ENCODE measurements at regions not wholly inside any gene's neighbourhood (a gene's known extent, or its start where the extent isn't known, plus 50 kb on each side); places are given as distances from the start of the nearest gene placed in this dataset.

DNA sequence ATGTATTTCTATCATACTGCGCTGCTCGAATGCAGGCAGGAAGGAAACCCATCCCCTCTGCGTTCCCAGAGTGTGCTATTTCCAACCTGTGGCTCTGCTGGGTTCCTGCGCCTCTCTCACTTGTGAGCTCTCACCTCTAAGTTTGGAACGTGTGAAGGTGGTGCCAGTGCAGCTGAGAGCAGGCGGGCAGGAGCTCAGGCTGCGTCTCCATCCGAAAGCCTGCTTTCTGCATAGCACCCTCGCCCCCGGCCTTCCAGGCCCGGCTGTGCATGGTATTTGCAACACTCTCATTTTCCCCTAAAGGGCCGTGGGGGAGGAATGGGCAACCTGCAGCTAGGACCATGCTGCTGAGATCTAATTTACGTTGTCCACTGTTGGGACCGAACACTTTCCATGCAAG is 288.0 kb upstream of the TSHZ2 start:
- no TSS peak for BruUV-seq (replicated peaks)
- H3K4me1 ChIP-seq (ENCODE audit: control insufficient read depth in 1 of 2, insufficient read depth in 2 of 2, low read length in 2 of 2) = no peaks in the 10 kb centered on the region
- no peak overlapping the region for H3K4me2 ChIP-seq (ENCODE audit: low read length)
- H3K36me3 ChIP-seq (ENCODE audit: control insufficient read depth in 1 of 2, insufficient read depth in 2 of 2, low read length in 2 of 2) = no peaks in the 10 kb centered on the region
- H2AFZ ChIP-seq (ENCODE audit: low read depth, low read length, poor library complexity, severe bottlenecking) = no peak overlapping the region
- no peak for TF ChIP-seq REST (IDR thresholded peaks at IDR 0.05; ENCODE audit: low read depth)
- TF ChIP-seq SIN3A (IDR thresholded peaks at IDR 0.05; ENCODE audit: low read depth) = no peak
- intact Hi-C loops (cut with micrococcal nuclease) = no loop called here
- no peaks in the 10 kb centered on the region for H4K20me1 ChIP-seq (ENCODE audit: insufficient read depth)
- POLR2A ChIA-PET = no interaction called here
- peaks cover 0 to 5% of the 10 kb centered on the region in 2 experiments; a peak in 2 of 4 replicates for H3K9me3 ChIP-seq (ENCODE audit: control insufficient read depth in 1 of 2, insufficient read depth in 1 of 2, low read depth in 1 of 2, low read length in 2 of 2)
- H3K4me3 ChIP-seq (replicated peaks in 1 of 2; ENCODE audit: low read depth in 1 of 2, low read length in 2 of 2) = no peak overlapping the region
- H3K27me3 ChIP-seq (ENCODE audit: insufficient read depth, low read length) = no peaks in the 10 kb centered on the region
- no peaks in the 10 kb centered on the region for H3K9me2 ChIP-seq (ENCODE audit: insufficient read depth)
- no peaks in the 10 kb centered on the region for H3K79me2 ChIP-seq (ENCODE audit: insufficient read depth, low read length)
- DNase-seq (ENCODE audit: low read depth, low spot score) = no peak
- RAD21 ChIA-PET (ENCODE audit: low non-redundant PET in 1 of 2, low total read pairs in 2 of 2, uncharacterized antibody in 2 of 2, unreplicated experiment in 2 of 2) = no interaction called here
- ATAC-seq = no peak
- CTCF ChIA-PET = no interaction called here
- no peak overlapping the region for H3K9ac ChIP-seq (ENCODE audit: low read length)
- H3K27ac ChIP-seq (ENCODE audit: low read depth, low read length) = no peak overlapping the region

GRCh38 chr20:52683761-52684160 is 288.4 kb upstream of the TSHZ2 start:
- Histone ChIP-seq H3K4me2 (ENCODE audit: low read length) (no peak overlapping the region), H4K20me1 (ENCODE audit: insufficient read depth) (no peaks in the 10 kb centered on the region), H3K9me2 (ENCODE audit: insufficient read depth) (no peaks in the 10 kb centered on the region), H2AFZ (ENCODE audit: low read depth, low read length, poor library complexity, severe bottlenecking) (no peak overlapping the region), H3K27me3 (ENCODE audit: insufficient read depth, low read length) (no peaks in the 10 kb centered on the region), H3K4me1 (ENCODE audit: control insufficient read depth in 1 of 2, insufficient read depth in 2 of 2, low read length in 2 of 2) (no peaks in the 10 kb centered on the region), H3K4me3 (replicated peaks in 1 of 2; ENCODE audit: low read depth in 1 of 2, low read length in 2 of 2) (no peak overlapping the region), H3K79me2 (ENCODE audit: insufficient read depth, low read length) (no peaks in the 10 kb centered on the region), H3K27ac (ENCODE audit: low read depth, low read length) (no peak overlapping the region), H3K36me3 (ENCODE audit: control insufficient read depth in 1 of 2, insufficient read depth in 2 of 2, low read length in 2 of 2) (no peaks in the 10 kb centered on the region), H3K9me3 (ENCODE audit: control insufficient read depth in 1 of 2, insufficient read depth in 1 of 2, low read depth in 1 of 2, low read length in 2 of 2) (peaks cover 0 to 5% of the 10 kb centered on the region in 2 experiments; a peak in 2 of 4 replicates), H3K9ac (ENCODE audit: low read length) (no peak overlapping the region)
- ChIA-PET RAD21 (ENCODE audit: low non-redundant PET in 1 of 2, low total read pairs in 2 of 2, uncharacterized antibody in 2 of 2, unreplicated experiment in 2 of 2) (no interaction called here), CTCF (no interaction called here), POLR2A (no interaction called here)
- intact Hi-C loops (cut with micrococcal nuclease) = no loop called here
- ATAC-seq (no peak), DNase-seq (ENCODE audit: low read depth, low spot score) (no peak)
- BruUV-seq (replicated peaks) = no TSS peak
- TF ChIP-seq ELF1 (IDR thresholded peaks at IDR 0.05; ENCODE audit: borderline replicate concordance, low read depth) (no peak), EZH2 (IDR thresholded peaks at IDR 0.05) (no peak), EGR1 (IDR thresholded peaks at IDR 0.05; ENCODE audit: low read depth) (no peak), SIN3A (IDR thresholded peaks at IDR 0.05; ENCODE audit: low read depth) (no peak), FOSL1 (IDR thresholded peaks at IDR 0.05; ENCODE audit: low read depth) (no peak), ATF3 (IDR thresholded peaks at IDR 0.05) (no peak), TCF7L2 (IDR thresholded peaks at IDR 0.05; ENCODE audit: borderline replicate concordance, extremely low read depth, insufficient read depth, insufficient read length) (no peak), EZH2phosphoT487 (IDR thresholded peaks at IDR 0.05; ENCODE audit: borderline replicate concordance) (no peak), JUND (IDR thresholded peaks at IDR 0.05) (no peak), CEBPB (IDR thresholded peaks at IDR 0.05; ENCODE audit: low read depth) (no peak), CTCF (IDR thresholded peaks at IDR 0.05 in 2 of 3, conservative IDR thresholded peaks at IDR 0.05 in 1 of 3; ENCODE audit: borderline replicate concordance in 1 of 3, insufficient read depth in 1 of 3, low read depth in 2 of 3, low read length in 2 of 3) (no peak)
- TF ChIP-seq, protein P1, sequence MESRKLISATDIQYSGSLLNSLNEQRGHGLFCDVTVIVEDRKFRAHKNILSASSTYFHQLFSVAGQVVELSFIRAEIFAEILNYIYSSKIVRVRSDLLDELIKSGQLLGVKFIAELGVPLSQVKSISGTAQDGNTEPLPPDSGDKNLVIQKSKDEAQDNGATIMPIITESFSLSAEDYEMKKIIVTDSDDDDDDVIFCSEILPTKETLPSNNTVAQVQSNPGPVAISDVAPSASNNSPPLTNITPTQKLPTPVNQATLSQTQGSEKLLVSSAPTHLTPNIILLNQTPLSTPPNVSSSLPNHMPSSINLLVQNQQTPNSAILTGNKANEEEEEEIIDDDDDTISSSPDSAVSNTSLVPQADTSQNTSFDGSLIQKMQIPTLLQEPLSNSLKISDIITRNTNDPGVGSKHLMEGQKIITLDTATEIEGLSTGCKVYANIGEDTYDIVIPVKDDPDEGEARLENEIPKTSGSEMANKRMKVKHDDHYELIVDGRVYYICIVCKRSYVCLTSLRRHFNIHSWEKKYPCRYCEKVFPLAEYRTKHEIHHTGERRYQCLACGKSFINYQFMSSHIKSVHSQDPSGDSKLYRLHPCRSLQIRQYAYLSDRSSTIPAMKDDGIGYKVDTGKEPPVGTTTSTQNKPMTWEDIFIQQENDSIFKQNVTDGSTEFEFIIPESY (IDR thresholded peaks at IDR 0.05; ENCODE audit: extremely low read depth, insufficient replicate concordance, low read length) = no peak

All from HCT116 (cell line).